Fibroblast of lung (primary cell): ENCODE measurements at regions not wholly inside any gene's neighbourhood (a gene's known extent, or its start where the extent isn't known, plus 50 kb on each side); places are given as distances from the start of the nearest gene placed in this dataset.

Experiments used
- CTCF ChIP-seq, 2 donors: IDR thresholded peaks in 1 of 2; conservative IDR thresholded peaks in 1 of 2; 1 replicate in 1 of 2; 2 replicates in 1 of 2; pipeline ENCODE4 v1.5.1; 2011 to 2012; ENCODE audit warnings: low read length in 2 of 2, control low read depth in 1 of 2, inconsistent platforms in 1 of 2, low read depth in 1 of 2, mild to moderate bottlenecking in 1 of 2
- EZH2 ChIP-seq: IDR thresholded peaks from 2 replicates; pipeline ENCODE4 v1.5.1; 2012; ENCODE audit warnings: low read length, control low read depth, mild to moderate bottlenecking; ENCODE audit errors: missing control alignments

DNA sequence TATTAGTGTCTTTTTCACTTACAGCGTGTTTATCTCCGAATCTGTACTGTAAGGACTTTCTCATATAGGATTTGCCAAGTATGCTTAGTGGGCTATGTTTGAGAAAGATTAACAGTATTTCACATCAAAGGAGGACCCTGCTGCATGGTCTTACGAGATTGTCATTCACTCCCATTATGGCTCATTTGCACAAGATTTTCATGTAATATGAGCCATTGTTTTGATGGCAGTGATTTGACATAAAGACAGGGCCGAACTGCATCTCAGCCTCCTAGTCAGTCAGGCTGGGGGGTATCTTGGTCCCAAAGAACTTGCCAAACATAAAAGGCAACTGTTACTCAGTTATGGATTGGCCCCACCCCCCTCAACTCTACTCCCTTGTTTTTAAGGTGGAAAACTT, 205.9 kb downstream of the ZIC1 start:
- no peak for TF ChIP-seq CTCF (conservative IDR thresholded peaks at IDR 0.05 in 1 of 2, IDR thresholded peaks at IDR 0.05 in 1 of 2; ENCODE audit: low read depth in 1 of 2, low read length in 2 of 2)
- TF ChIP-seq EZH2 = no peak
